Fibroblast of the conjunctiva (primary cell): ENCODE measurements at regions not wholly inside any gene's neighbourhood (a gene's known extent, or its start where the extent isn't known, plus 50 kb on each side); places are given as distances from the start of the nearest gene placed in this dataset.

ENCODE experiments used
- DNase-seq: peaks from one replicate; pipeline ENCODE4 v3.0.0-alpha.2; 2010; ENCODE audit warnings: low read depth

- DNase-seq = no peak
Observed at GRCh38 chr2:215770668-215771067, 242.7 kb downstream of the MREG start.

DNA sequence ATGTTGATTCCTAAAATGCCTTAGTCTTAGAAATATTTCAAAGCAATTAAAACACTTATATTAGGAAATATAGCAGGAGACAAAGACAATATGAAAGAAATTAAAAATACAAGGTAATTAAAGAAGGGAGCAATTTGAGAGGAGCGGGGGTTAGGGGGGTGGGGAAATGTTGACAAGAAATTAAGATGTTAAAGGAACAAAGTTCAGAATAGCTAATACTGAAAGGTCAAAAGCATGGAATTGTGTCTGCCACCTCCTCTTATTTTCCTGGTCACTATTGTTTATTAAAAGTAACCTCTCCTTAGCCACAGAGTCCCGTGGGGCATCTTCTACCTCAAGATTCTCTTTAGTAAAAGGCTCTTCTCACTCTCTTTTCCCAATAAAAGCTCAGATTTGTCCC, 244.1 kb downstream of the MREG start:
- DNase-seq = no peak

DNA sequence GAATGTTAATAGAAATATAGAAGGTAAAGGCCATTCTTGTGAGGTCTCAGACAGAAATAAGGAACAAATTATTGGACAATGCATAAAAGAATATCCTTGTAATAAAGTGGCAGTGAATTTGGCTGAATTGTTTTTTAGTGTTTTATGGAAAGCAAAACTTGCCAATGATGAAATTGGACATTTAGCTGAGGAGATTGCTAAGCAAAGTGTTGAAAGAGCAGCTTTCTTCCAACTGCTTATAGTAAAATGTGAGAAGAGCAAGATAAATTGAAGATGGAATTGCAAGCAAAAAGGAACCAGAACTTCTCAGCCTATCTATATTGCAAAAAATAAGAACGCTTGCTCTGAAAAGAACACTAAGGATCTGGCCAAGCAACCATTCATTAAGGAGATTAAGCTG, 245.7 kb downstream of the MREG start:
- no peak for DNase-seq

- no peak for DNase-seq
Observed at GRCh38 chr2:215765729-215766360, 247.5 kb downstream of the MREG start.

- DNase-seq = no peak
Observed at GRCh38 chr2:215764441-215765048, 248.8 kb downstream of the MREG start.

GRCh38 chr2:215760557-215760956, 252.8 kb downstream of the MREG start:
- DNase-seq = no peak

DNA sequence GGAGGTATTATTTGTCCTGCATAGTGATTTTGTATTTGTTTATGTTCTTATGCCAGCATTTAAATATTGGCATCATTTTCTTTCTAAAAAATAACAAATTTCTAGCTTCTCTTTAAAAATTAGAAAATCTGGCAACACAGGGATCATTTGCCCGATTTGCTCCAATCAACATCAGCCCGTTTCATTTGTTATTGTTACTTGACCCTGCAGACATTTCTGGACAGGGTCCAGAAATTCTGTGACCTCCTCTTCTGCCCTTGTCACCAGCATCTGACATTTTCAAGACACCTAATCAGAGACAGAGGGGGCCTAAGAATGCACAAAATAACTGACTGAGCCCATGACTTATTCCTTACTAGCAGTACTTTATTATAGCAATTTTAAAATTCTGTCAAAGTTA, 253.3 kb downstream of the MREG start:
- no peak for DNase-seq

- no peak for DNase-seq
Observed at GRCh38 chr2:215758691-215759090, 254.7 kb downstream of the MREG start.

DNA sequence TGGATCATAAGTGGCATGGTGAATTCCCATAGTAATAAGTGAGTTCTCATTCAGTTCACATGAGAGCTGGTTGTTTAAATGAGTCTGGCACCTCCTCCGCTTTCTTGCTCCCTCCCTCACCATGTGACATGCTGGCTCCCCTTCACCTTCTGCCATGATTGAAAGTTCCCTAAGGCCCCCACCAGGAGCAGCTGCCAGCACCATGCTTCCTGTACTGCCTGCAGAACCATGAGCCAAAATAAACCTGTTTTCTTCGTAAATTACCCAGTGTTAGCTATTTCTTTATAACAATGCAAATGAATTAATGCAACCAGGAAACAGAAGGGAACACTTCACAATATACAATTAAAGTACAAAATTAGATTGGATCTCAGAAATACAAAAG, 257.0 kb downstream of the MREG start:
- DNase-seq = no peak

- DNase-seq = no peak
Observed at GRCh38 chr2:215755641-215756345, 257.6 kb downstream of the MREG start.

- no peak for DNase-seq
Observed at GRCh38 chr2:215754546-215754945, 258.8 kb downstream of the MREG start.

- no peak for DNase-seq
Observed at GRCh38 chr2:215753808-215754207, 259.5 kb downstream of the MREG start.

DNA sequence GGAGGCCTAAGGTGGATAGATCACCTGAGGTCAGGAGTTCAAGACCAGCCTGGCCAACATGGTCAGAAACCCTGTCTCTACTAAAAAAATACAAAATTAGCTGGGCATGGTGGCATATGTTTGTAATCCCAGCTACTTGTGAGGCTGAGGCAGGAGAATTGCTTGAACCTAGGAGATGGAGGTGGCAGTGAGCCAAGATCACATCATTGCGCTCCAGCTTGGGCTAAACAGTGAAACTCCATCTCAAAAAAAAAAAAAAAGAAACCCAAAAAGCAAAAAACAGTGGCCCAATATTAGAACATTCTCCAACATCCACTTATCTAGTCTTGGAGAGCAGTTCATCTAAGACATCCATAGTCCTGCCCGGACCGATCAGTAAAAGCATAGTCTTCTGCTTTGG, 260.4 kb downstream of the MREG start:
- DNase-seq = no peak

DNA sequence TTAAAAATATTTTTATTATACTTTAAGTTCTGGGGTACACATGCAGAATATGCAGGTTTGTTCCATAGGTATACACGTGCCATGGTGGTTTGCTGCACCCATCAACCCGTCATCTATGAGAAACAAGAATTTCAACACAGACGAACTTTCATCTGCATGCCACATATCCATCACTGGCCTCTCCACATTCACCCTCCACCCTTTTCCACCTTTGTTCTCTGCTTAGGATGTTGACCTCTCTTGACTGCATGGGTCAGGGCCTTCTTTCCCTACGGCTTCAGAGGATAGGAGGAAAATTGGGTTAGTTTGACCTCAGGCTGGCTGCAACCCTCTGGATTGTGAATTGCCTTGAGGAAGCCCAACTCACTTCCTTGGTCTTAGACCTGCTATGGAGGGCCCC, 260.9 kb downstream of the MREG start:
- DNase-seq = no peak

DNA sequence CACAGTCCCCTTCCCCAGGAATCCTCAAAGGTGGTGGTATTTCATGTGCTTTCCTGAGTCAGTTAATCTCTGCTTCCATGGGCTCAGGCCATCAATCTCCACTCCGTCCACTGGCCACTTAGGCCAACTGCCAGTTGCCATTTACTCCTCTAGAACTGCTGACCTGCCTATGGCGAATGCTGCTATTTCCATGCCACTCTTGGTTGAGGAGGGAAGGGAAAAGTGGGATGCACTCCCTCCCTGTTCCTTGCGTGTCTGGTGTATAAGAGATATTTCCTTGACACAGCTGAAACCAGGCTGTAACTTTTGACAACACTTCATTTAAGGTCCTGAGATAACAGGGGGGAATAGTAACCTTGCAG, 261.5 kb downstream of the MREG start:
- no peak for DNase-seq

DNA sequence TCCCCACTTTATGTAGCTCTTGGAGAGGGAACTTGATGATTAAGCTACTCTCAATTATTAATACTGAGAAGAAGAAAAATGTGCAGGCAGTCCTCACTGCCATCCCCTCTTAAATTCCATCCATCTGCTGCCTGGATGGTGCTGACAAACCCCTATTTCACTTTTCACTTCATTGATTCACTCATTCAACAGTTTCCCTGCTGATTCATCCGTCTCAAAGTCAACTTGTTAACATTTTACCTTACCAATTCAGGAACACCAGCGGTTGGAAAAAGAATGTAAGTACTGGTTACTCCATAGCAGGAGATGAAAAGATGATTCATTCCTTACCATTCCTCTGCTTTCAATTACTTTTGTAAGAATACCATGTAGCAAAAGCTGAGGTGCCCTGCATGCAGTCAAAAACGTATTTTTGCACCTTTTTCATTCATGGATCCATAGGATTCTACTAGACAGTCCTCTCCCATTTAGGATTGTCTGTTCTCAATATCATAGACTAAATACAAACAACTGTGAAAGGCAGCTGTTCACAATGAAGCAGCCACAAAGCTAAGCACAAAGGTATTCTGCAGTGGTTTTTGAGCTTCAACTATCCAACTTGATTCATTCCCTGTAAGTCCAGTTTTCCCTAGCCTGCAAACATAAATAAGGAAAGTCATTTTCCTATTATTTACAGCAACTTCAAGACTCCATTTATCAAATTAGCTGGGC, 262.0 kb downstream of the MREG start:
- no peak for DNase-seq

- DNase-seq = no peak
Observed at GRCh38 chr2:215750763-215751162, 262.6 kb downstream of the MREG start.

GRCh38 chr2:215749092-215749957, 264.0 kb downstream of the MREG start:
- no peak for DNase-seq

DNA sequence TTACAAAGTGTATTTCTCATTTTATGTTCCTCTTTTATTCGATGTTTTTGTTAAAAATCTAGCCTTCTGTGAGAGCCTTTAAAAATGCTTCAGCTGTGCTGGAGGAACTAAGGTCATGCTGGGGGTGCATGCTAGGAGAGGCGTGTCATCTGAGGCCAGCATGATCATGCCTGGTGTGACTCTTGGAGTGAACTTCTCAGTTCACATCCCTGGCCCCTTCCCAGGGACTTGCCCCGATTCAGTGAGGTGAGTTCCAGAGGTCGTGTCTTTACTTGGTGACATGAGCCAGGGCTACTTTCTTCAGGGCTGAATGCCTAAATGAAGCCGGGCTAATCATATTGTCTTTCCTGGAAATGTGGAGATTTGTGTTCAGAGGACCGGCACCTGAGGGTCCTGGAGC, 264.9 kb downstream of the MREG start:
- DNase-seq = no peak

DNA sequence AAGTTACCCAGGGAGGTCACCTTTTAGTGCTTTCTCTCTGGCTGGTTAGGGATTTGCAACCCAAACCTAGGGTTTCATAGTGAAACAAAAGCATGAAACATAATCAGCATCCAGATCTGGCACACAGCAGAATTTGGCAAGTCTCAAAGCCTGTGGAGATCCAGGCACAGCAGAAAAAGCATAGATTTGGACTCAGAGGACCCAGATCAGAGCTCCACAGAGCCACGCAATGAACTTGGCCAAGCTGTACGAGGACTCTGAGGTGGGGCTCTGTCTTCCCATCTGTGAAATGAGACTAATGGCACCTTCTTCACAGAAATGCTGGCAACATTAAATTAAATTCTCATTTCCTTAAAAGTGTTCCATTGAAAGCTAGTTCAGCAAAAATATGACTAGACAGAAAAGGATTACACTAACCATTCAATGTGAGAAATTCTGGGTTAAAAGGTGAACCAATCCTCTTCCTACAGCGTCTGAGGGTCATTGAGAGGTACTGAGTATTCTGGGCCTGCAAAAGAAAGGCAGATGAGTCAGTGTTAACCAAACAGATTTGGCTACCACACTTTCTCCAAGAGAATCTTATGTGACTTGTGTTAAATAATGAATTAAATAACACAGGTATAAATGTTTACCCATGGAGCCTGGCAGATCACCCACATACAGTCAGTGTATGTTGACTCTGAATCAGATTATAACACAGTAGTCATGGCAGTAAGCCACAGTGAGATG, 266.3 kb downstream of the MREG start:
- no peak for DNase-seq

GRCh38 chr2:215746226-215746886, 267.0 kb downstream of the MREG start:
- no peak for DNase-seq
